GM18858 (cell line): ENCODE measurements at regions not wholly inside any gene's neighbourhood (a gene's known extent, or its start where the extent isn't known, plus 50 kb on each side); places are given as distances from the start of the nearest gene placed in this dataset.
"Not testable (repeated sequence)": the region's sequence is repeated elsewhere in the genome, so short reads cannot be mapped to it uniquely, and the experiment has no call there.

Source experiments
- ATAC-seq: cut with Tn5 transposase; IDR thresholded peaks from one replicate; pipeline ENCODE4 v1.9.1; 2021; ENCODE audit not compliant: unreplicated experiment

- ATAC-seq = no peak
These were observed 1198.9 kb downstream of the ROBO2 start for GRCh38 chr3:78238811-78239210.

- no peak for ATAC-seq
These were observed 1202.8 kb downstream of the ROBO2 start for GRCh38 chr3:78242724-78243123.

GRCh38 chr3:78244136-78244535 is 1204.2 kb downstream of the ROBO2 start:
- ATAC-seq = no peak

GRCh38 chr3:78249294-78249693 is 1209.4 kb downstream of the ROBO2 start:
- no peak for ATAC-seq

- ATAC-seq = no peak
These were observed 1214.0 kb downstream of the ROBO2 start for GRCh38 chr3:78253860-78254259.

GRCh38 chr3:78255403-78255802 is 1215.5 kb downstream of the ROBO2 start:
- no peak for ATAC-seq

GRCh38 chr3:78256123-78256522 is 1216.2 kb downstream of the ROBO2 start:
- no peak for ATAC-seq

GRCh38 chr3:78257951-78258530 is 1218.1 kb downstream of the ROBO2 start:
- ATAC-seq = no peak

- ATAC-seq = no peak
These were observed 1218.9 kb downstream of the ROBO2 start for GRCh38 chr3:78258798-78259197.

GRCh38 chr3:78260388-78260787 is 1220.5 kb downstream of the ROBO2 start:
- ATAC-seq = no peak

- ATAC-seq = not testable (repeated sequence)
These were observed 1226.7 kb downstream of the ROBO2 start for GRCh38 chr3:78266550-78266949.

GRCh38 chr3:78267235-78267634 is 1227.3 kb downstream of the ROBO2 start:
- no peak for ATAC-seq

- ATAC-seq = no peak
These were observed 1228.2 kb downstream of the ROBO2 start for GRCh38 chr3:78268087-78268486.

- no peak for ATAC-seq
These were observed 1229.1 kb downstream of the ROBO2 start for GRCh38 chr3:78268716-78269668.

GRCh38 chr3:78273326-78273725 is 1233.4 kb downstream of the ROBO2 start:
- ATAC-seq = no peak

GRCh38 chr3:78274475-78275065 is 1234.7 kb downstream of the ROBO2 start:
- ATAC-seq = no peak

GRCh38 chr3:78275420-78275852 is 1235.5 kb downstream of the ROBO2 start:
- ATAC-seq = no peak

GRCh38 chr3:78277220-78277619 is 1237.3 kb downstream of the ROBO2 start:
- ATAC-seq = peak; percentile 58

GRCh38 chr3:78277801-78278200 is 1237.9 kb downstream of the ROBO2 start:
- peak; percentile 45 for ATAC-seq

- ATAC-seq = no peak
These were observed 1239.2 kb downstream of the ROBO2 start for GRCh38 chr3:78279091-78279490.

- no peak for ATAC-seq
These were observed 1241.5 kb downstream of the ROBO2 start for GRCh38 chr3:78281381-78281780.

- ATAC-seq = no peak
These were observed 1244.1 kb downstream of the ROBO2 start for GRCh38 chr3:78283994-78284393.
